GM18951 (cell line): ENCODE measurements at regions not wholly inside any gene's neighbourhood (a gene's known extent, or its start where the extent isn't known, plus 50 kb on each side); places are given as distances from the start of the nearest gene placed in this dataset.
"Not testable (repeated sequence)": the region's sequence is repeated elsewhere in the genome, so short reads cannot be mapped to it uniquely, and the experiment has no call there.

ENCODE experiments used
- POLR2A ChIP-seq: IDR thresholded peaks from 4 replicates; pipeline ENCODE4 v1.6.1; 2011; ENCODE audit warnings: mild to moderate bottlenecking; ENCODE audit not compliant: insufficient read length, insufficient read depth; ENCODE audit errors: extremely low read depth
- in situ Hi-C: fragments of 300-500 bp; cut with MboI; formaldehyde crosslinking; loops from one replicate; pipeline ENCODE4 v1.12.0; 2022; ENCODE audit warnings: low sequenced_read_pairs, mixed read lengths, inconsistent platforms; ENCODE audit not compliant: unreplicated experiment

DNA sequence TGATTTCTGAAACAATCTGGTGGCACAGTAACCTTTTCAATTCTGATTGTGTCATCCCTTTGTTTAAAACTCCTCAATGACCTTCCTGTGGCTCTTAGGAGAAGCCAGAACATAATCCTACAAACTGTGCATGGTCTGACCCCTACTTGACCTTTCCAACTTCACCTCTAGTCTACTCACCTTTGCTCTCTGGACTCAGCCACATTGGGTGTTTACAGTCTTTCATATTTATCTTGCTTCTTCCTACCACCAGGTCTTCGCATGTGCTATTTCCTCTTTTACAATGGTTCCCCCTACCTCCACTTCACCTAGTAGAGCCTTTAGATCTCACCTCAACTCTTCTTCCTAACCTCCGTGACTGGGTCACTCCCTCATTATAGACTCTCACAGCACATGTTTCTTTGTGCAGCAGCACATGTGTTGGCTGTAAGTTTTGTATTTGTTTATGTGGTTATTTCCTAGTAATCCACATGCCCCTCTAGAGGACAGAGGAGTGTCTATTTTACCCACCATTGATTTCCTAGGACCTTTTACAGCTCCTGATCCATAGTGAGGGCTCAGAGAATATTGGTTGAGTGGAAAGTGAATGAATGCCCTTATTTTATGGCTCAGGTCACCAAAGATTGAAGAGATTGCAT is 320.8 kb upstream of the MEIS1 start:
- in situ Hi-C loops = no loop called here
- no peak for TF ChIP-seq POLR2A

DNA sequence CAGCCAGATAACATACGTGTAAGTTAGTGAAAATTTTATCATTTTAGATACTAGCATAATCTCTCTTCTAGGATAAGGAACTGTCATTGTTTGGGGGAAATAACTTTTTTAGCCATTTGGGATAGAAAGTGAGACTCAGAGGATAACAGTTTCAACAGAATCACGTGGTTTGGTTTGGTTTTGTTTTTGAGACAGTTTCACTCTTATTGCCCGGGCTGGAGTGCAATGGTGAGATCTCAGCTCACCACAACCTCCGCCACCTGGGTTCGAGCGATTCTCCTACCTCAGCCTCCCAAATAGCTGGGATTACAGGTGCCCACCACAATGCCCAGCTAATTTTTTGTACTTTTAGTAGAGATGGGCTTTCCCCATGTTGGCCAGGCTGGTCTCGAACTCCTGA is 323.2 kb upstream of the MEIS1 start:
- TF ChIP-seq POLR2A = no peak
- in situ Hi-C loops = no loop called here

DNA sequence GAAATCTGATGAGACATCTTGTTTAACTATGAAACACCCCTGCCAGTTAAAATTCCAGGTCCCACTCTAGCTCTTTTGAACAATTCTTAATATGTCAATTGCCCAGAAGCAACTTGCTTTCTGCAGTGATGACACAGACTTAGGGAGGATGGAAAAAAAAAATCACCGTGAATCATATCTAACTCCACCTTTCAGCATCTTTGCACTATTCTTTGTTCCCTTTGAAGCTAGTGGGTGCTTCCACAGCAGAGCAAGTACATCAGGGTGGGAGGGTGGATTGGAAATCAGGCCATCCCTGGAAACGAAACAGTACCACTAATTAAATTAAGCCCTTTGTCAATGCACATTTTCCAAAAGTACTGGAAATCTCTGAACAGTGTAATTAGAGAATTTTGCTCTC is 324.3 kb upstream of the MEIS1 start:
- in situ Hi-C loops = no loop called here
- TF ChIP-seq POLR2A = no peak

DNA sequence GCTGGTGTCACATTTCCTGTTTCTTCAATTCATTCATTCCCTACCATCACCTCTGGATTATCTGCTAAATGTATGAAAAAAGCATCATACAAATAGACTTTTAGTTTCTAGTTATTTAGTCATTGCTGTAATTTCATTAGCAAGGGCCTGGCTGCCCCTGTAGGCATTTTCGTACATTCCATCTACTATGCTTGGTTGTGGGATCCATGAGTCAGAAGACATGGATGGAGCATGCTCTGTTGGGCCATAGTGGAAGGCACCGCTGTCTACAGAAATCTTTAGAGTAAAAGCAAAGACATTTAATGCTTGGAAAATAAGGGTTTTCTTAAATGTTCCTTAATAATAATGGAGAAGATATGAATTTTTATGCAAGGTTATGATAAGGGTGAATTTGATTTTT is 324.8 kb upstream of the MEIS1 start:
- TF ChIP-seq POLR2A = no peak
- in situ Hi-C loops = no loop called here

DNA sequence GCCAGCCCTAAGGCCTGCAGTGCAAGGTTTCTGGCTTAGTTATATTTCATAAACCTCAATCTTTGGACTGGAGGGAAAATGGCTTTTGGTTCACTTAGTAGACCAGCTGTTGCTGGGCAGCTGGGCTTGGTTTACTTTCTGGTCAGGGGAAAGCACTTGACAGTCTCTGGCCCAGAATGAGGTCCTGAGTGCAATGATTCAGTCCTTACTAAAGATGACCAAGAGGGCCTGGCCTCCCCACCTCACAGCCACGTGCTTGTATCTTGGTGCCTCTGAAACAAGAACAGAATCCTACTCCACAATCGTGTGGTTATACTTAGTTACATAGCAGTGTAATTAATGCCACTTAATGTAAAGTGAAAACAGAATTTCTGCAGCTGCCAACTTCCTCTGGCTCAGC is 325.5 kb upstream of the MEIS1 start:
- no peak for TF ChIP-seq POLR2A
- in situ Hi-C loops = no loop called here

DNA sequence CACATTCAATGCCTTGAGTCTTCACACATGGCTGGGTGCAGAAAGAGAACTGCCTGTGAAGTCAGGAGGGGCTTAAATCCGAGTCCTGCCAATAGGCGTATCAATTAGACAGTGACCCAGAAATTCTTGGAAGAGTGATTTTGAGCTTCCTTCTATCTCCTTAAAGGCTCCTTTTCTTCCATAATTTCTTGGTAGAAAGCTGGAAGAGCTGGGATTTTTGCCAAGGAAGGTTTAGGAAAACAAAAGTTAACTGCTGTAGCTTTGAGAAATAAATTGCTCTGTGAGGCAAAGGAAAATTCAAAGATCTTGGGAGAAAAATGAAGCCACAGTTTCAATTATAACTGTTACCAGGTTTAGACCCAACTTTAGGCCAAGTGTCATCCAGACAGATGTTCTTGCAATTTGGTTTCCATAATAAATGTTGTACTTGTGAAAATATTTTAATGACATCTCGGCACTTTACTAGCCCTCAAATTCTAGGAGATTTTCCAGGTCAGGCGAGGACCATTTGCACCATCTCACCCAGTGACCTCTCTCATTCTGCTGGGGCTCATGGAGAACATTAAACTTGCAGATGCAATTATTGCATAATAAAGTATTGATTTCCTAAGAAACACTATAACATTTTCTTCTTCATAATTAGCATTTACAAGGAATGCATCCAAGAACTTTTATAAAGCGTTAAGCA is 329.7 kb upstream of the MEIS1 start:
- in situ Hi-C loops = no loop called here
- TF ChIP-seq POLR2A = no peak

DNA sequence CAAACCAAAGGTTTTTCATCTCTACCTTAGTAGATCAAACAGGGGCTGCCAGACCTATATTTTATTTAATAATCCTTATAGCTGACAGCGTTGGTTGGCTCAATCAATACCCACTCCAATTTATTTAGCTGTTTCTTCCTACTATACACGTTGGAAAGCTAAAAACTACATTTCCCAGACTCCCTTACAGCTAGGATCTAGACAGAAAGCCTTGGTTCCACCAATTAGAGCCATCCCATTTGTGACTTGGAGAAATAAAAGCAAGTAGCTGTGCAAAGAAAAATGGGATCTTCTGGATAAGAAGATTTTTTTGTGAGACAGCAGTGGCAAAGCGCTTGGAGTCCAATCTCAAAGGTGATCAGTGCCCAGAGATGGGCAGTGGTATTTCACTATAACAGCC is 331.3 kb upstream of the MEIS1 start:
- in situ Hi-C loops = no loop called here
- TF ChIP-seq POLR2A = no peak

DNA sequence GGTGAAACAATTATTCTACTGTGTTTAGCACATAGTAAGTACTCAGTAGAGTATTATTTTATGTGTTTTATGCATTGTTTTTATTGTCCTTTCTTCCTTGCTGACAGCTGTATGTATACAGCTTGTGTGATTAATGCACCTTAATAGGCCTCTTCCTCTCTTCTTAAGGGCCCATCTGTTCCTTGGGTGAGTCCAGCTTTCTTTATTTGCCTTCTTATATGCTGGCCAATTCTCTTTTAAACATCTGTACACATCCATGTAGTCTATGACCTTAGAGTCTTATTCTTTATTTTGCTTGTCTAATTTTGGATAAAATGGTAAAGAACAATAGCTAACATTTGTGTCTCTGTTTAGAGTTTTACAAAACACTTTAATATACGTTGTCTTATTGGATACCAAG is 333.7 kb upstream of the MEIS1 start:
- no peak for TF ChIP-seq POLR2A

DNA sequence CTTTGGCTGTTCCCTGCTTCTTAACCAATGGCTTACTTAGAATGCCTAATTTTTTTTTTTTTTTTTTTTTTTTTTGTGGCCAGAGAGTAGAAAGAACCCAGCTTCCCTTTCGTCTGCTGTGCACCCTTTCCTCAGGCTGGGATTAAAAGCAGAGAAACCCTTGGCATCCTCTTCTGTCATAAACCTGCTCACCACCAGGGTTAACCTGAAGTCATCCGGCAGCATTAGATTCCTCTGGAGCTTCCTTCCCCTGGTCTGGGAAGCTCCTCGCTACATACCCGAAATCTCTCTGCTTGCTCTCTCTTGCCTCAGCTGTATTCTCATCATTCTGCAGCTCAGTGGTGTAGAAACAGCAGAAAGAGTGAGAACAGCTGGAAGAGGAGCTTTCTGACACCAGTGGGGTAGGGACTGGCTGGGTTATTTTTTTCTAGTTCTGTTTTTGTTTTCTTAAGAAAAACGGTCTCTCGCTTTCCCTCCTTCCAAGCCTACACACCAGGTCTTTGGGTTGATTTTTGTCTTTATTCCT is 339.0 kb upstream of the MEIS1 start:
- in situ Hi-C loops = no loop called here
- no peak for TF ChIP-seq POLR2A

More for the DNA sequence above, 333.7 kb upstream of the MEIS1 start:
- in situ Hi-C loops = no loop called here

DNA sequence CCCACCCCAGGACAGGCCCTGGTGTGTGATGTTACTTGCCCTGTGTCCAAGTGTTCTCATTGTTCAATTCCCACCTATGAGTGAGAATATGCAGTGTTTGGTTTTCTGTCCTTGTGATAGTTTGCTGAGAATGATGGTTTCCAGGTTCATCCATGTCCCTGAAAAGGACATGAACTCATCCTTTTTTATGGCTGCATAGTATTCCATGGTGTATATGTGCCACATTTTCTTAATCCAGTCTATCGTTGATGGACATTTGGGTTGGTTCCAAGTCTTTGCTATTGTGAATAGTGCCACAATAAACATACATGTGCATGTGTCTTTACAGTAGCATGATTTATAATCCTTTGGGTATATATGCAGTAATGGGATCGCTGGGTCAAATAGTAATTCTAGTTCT is 340.2 kb upstream of the MEIS1 start:
- in situ Hi-C loops = not testable (repeated sequence)

DNA sequence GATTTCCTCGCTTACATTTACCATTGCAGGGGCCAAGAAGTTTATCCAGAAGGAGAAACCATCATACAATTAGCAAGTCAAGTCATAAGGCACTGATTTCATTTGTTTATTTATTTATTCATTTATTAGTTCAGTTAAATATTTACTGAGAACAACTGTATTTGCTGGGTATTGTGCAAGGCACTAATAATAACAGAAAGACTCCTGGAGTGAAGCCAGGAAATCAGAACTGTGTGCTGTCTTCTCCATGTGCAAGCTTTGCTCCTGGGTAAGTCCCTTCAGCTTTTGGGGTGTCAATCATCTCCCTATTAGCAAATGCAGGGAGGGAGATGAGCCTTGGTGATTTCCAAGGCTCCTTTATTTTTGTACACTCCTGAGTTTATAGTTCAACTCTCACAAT is 341.6 kb upstream of the MEIS1 start:
- TF ChIP-seq POLR2A = no peak
- in situ Hi-C loops = no loop called here

DNA sequence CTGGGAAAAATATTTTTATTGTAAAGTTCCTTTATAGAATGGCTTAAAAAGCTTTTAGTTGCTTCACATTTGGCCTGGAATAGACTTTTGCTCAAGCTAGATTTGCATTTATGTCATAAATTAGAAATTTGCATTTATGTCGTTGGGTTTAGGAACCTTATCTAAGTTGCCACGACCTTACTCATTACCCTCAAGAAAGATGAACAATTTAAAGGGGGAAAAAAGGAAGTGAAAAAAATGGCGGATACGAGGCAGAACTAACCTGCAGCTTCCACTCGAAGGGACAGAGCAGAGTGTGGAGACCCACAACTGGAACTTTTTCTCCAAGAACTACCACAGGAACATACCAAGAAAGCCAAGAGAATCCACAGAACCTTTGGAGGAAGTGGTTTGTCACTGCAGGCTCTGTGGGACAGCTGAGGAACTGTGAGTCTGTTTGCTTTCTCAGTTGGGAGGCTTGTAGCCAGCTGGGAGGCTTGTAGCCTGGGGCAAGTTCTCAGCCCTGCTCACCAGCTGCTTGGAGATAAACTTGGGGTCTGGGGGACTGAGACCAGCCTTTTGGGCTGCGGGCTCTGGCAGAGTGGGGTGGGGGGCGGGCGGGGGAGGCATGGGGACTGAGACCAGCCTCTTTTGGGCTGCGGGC is 349.9 kb upstream of the MEIS1 start:
- TF ChIP-seq POLR2A = no peak
- in situ Hi-C loops = no loop called here

DNA sequence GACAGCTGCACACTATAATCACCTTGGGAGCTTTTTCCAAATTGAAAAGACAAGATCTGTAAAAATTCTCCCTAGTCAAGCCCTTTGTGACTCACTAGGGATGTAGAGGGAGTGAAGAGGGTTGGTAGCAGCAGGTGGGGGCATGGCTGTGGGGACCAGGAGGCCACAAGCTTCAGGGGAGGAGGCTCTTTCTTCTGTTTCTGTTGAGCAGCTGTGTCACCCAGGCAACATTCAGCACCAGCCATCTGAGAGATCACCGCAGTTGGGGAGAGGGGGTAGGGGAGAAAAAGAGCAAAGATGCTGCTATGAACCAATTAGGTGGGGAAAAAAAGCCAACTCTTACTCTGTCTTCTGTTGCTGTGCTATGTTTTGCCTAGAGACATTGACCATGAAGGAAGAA is 352.3 kb upstream of the MEIS1 start:
- TF ChIP-seq POLR2A = no peak
- in situ Hi-C loops = no loop called here

DNA sequence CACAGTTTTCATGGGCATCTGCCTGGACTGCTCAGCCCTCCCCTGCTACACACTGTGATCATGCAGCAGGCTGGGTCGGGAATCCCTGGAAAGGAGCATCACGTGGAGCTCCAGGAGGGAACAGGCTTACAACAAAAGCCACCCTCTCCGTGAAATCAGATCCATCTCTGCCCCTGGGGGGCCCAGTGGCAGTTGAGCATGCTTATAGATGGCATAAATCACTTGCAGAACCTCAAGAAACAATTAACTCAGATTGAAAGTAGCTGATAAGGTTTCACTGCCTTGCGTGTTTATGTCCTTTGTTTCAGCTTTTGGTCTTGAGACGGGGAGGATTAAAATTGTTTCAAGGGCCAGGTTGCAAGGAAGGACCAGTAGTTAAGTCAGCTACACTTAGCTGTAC is 354.8 kb upstream of the MEIS1 start:
- in situ Hi-C loops = no loop called here
- no peak for TF ChIP-seq POLR2A
